Stimulated activated CD4-positive, alpha-beta T cell treated with anti-CD3 and anti-CD28 coated beads, Interleukin-4, amount 100 ng/mL, for 4 hours (primary cell): ENCODE measurements at regions not wholly inside any gene's neighbourhood (a gene's known extent, or its start where the extent isn't known, plus 50 kb on each side); places are given as distances from the start of the nearest gene placed in this dataset.

Experiments used
- DNase-seq, 2 experiments: peaks; one replicate each; pipeline ENCODE4 v3.0.0-alpha.2; 2020

- DNase-seq: no peak
Measured at GRCh38 chr3:70789878-70790277, 477.4 kb upstream of the MDFIC2 start.

GRCh38 chr3:70780790-70781189, 468.4 kb upstream of the MDFIC2 start:
- no peak for DNase-seq

- DNase-seq: no peak
Measured at GRCh38 chr3:70779296-70779695, 466.9 kb upstream of the MDFIC2 start.

GRCh38 chr3:70776081-70776480, 463.6 kb upstream of the MDFIC2 start:
- DNase-seq: no peak

- DNase-seq: no peak
Measured at GRCh38 chr3:70775257-70775656, 462.8 kb upstream of the MDFIC2 start.

GRCh38 chr3:70774641-70775040, 462.2 kb upstream of the MDFIC2 start:
- DNase-seq: no peak

- DNase-seq: no peak
Measured at GRCh38 chr3:70771426-70772147, 459.1 kb upstream of the MDFIC2 start.

GRCh38 chr3:70770650-70771049, 458.2 kb upstream of the MDFIC2 start:
- DNase-seq: no peak

- DNase-seq: no peak
Measured at GRCh38 chr3:70766301-70766700, 453.9 kb upstream of the MDFIC2 start.

GRCh38 chr3:70763894-70764293, 451.5 kb upstream of the MDFIC2 start:
- DNase-seq: no peak

- no peak for DNase-seq
Measured at GRCh38 chr3:70757658-70758057, 445.2 kb upstream of the MDFIC2 start.

GRCh38 chr3:70755526-70755925, 443.1 kb upstream of the MDFIC2 start:
- DNase-seq: no peak

- no peak for DNase-seq
Measured at GRCh38 chr3:70754314-70754713, 441.9 kb upstream of the MDFIC2 start.

GRCh38 chr3:70753572-70753971, 441.1 kb upstream of the MDFIC2 start:
- no peak for DNase-seq

GRCh38 chr3:70752051-70752450, 439.6 kb upstream of the MDFIC2 start:
- no peak for DNase-seq

- DNase-seq: no peak
Measured at GRCh38 chr3:70749122-70749521, 436.7 kb upstream of the MDFIC2 start.

- DNase-seq: no peak
Measured at GRCh38 chr3:70748593-70748992, 436.2 kb upstream of the MDFIC2 start.

GRCh38 chr3:70747847-70748246, 435.4 kb upstream of the MDFIC2 start:
- DNase-seq: no peak

- DNase-seq: no peak
Measured at GRCh38 chr3:70744536-70744935, 432.1 kb upstream of the MDFIC2 start.

GRCh38 chr3:70743754-70744153, 431.3 kb upstream of the MDFIC2 start:
- no peak for DNase-seq

- no peak for DNase-seq
Measured at GRCh38 chr3:70742081-70742480, 429.6 kb upstream of the MDFIC2 start.

GRCh38 chr3:70740872-70741271, 428.4 kb upstream of the MDFIC2 start:
- no peak for DNase-seq

GRCh38 chr3:70740071-70740470, 427.6 kb upstream of the MDFIC2 start:
- DNase-seq: no peak

GRCh38 chr3:70738291-70738681, 425.8 kb upstream of the MDFIC2 start:
- no peak for DNase-seq

GRCh38 chr3:70737666-70738290, 425.3 kb upstream of the MDFIC2 start:
- no peak for DNase-seq
